Mesothelial cell of epicardium (in vitro differentiated cells): ENCODE measurements at regions not wholly inside any gene's neighbourhood (a gene's known extent, or its start where the extent isn't known, plus 50 kb on each side); places are given as distances from the start of the nearest gene placed in this dataset.

Source experiments
- DNase-seq, 2 experiments: peaks; one replicate each; pipeline ENCODE4 v3.0.0; 2021; ENCODE audit warnings: low spot score in 2 of 2; ENCODE audit not compliant: unreplicated experiment in 2 of 2
- H3K27ac Mint-ChIP-seq: 2 replicates; pipeline ENCODE4 v1.8.0; 2021; ENCODE audit warnings: mixed read lengths
- H3K27me3 Mint-ChIP-seq: 2 replicates; pipeline ENCODE4 v1.8.0; 2021; ENCODE audit warnings: low read depth, mixed read lengths
- H3K36me3 Mint-ChIP-seq: 2 replicates; pipeline ENCODE4 v1.8.0; 2021; ENCODE audit warnings: mixed read lengths
- H3K4me1 Mint-ChIP-seq: 2 replicates; pipeline ENCODE4 v1.8.0; 2021; ENCODE audit warnings: mixed read lengths
- H3K4me3 Mint-ChIP-seq: 2 replicates; pipeline ENCODE4 v1.8.0; 2021; ENCODE audit warnings: mild to moderate bottlenecking, moderate library complexity, mixed read lengths
- H3K9me3 Mint-ChIP-seq: 2 replicates; pipeline ENCODE4 v1.8.0; 2021; ENCODE audit warnings: mixed read lengths
- TF ChIP-seq, protein P1 (sequence below): fragments of 200-600 bp; sonication (generic); IDR thresholded peaks from one replicate; pipeline ENCODE4 v1.5.0; 2021; ENCODE audit warnings: antibody characterized with exemption; ENCODE audit not compliant: unreplicated experiment

GRCh38 chr1:214192825-214193643 lies 87.9 kb upstream of the SMYD2 start:
- Mint-ChIP-seq H3K27me3 (peaks cover 21% of the 10 kb centered on the region), H3K4me3 (no peak overlapping the region), H3K36me3 (no peaks in the 10 kb centered on the region), H3K27ac (no peak overlapping the region), H3K4me1 (no peaks in the 10 kb centered on the region), H3K9me3 (no peaks in the 10 kb centered on the region)
- TF ChIP-seq, protein P1, sequence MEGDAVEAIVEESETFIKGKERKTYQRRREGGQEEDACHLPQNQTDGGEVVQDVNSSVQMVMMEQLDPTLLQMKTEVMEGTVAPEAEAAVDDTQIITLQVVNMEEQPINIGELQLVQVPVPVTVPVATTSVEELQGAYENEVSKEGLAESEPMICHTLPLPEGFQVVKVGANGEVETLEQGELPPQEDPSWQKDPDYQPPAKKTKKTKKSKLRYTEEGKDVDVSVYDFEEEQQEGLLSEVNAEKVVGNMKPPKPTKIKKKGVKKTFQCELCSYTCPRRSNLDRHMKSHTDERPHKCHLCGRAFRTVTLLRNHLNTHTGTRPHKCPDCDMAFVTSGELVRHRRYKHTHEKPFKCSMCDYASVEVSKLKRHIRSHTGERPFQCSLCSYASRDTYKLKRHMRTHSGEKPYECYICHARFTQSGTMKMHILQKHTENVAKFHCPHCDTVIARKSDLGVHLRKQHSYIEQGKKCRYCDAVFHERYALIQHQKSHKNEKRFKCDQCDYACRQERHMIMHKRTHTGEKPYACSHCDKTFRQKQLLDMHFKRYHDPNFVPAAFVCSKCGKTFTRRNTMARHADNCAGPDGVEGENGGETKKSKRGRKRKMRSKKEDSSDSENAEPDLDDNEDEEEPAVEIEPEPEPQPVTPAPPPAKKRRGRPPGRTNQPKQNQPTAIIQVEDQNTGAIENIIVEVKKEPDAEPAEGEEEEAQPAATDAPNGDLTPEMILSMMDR = no peak
- no peak for DNase-seq

DNA sequence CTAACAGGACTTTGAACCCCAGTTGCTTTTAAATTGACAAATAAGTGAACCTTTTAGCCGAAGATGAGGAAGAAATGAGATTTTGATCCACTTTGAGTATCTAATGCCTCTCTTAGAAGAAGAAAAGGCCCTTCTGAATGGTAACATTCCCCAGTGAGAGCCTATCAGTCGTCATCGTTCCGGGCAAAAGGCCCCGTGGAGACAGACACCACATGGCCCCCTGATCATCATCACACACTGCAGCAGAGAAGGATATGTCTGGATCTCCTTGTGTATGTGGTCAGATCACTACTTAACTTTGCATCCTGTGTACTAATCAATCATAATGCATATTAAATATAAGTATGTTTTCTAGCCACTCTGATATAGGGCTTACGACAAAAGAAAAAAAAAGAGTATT lies 87.3 kb upstream of the SMYD2 start:
- Mint-ChIP-seq H3K4me3 (no peak overlapping the region), H3K9me3 (no peaks in the 10 kb centered on the region), H3K27ac (no peak overlapping the region), H3K4me1 (no peaks in the 10 kb centered on the region), H3K36me3 (no peaks in the 10 kb centered on the region), H3K27me3 (peaks cover 14% of the 10 kb centered on the region)
- no peak for DNase-seq
- TF ChIP-seq, protein P1 = no peak

DNA sequence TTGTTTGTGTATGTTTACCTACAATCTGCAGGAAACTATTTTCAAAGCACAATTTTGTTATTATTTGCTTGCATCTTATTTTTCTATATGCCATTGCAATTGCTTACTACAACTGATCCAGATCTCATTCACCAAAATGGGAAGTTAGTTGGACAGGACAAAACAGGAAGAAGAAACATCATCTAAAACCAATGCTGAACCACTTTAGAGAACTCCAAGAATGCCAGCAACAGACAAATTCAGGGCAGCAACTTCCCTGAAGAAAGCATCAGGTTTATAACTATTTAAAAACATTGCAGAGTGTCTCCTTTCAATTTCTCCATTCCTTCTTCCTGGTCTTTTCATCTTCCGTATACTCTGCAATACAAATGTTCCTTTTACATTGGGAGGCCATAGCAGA lies 82.4 kb upstream of the SMYD2 start:
- Mint-ChIP-seq H3K27me3 (peaks cover 3% of the 10 kb centered on the region), H3K4me1 (no peaks in the 10 kb centered on the region), H3K36me3 (no peaks in the 10 kb centered on the region), H3K27ac (no peak overlapping the region), H3K9me3 (no peaks in the 10 kb centered on the region), H3K4me3 (no peak overlapping the region)
- DNase-seq = no peak
- TF ChIP-seq, protein P1 = no peak

DNA sequence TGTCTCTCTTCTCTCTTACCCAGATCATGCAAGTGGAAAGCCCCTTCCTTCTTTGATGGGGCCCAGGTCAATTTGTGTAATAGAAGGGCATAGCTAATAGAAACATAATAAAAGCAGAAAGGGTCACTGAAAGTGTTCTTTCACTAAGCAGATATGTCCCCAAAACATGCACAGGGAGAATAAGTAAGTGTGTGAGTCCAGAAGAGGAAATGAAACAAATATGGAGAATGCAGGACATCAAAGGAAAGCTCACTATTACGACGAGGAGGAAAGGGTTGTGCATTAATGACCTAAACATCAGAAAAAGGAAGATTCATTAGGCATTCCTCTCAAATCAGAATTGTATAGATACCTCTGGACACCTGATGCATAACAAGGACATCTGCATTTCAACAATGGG lies 81.4 kb upstream of the SMYD2 start:
- Mint-ChIP-seq H3K4me3 (no peak overlapping the region), H3K27me3 (peaks cover 1% of the 10 kb centered on the region), H3K27ac (no peak overlapping the region), H3K4me1 (no peaks in the 10 kb centered on the region), H3K36me3 (no peaks in the 10 kb centered on the region), H3K9me3 (no peaks in the 10 kb centered on the region)
- TF ChIP-seq, protein P1 = no peak
- no peak for DNase-seq

DNA sequence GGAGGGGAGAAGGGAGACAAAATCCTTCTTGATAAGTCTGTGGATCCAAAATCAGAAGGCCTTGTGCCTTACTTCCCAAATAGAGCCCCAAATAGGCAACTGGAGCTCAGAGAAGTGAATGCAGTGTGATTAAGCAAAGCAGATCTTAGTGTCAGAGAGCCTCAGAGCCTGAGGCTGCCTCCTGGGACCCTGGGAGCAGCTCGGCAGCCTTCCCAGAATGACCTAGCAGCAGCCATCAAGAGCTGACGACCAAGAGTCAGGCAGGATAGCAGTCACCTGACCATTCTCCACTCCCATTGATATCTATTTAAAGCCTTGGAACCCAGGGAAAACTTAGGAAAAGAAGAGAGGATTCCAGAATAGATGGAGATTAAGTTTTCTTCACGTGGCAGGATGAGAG lies 78.0 kb upstream of the SMYD2 start:
- Mint-ChIP-seq H3K4me1 (peaks cover 7% of the 10 kb centered on the region), H3K36me3 (no peaks in the 10 kb centered on the region), H3K27me3 (peaks cover 1% of the 10 kb centered on the region), H3K27ac (no peak overlapping the region), H3K4me3 (no peak overlapping the region), H3K9me3 (no peaks in the 10 kb centered on the region)
- TF ChIP-seq, protein P1 = no peak
- DNase-seq = no peak
